ENCODE measurements at regions not wholly inside any gene's neighbourhood (a gene's known extent, or its start where the extent isn't known, plus 50 kb on each side); places are given as distances from the start of the nearest gene placed in this dataset.

- DNase-seq (ENCODE audit: low read depth, low spot score), result no peak
Measured at GRCh38 chr7:25843467-25843866, 308.5 kb upstream of the NFE2L3 start.

- DNase-seq (ENCODE audit: low read depth, low spot score), result no peak
Measured at GRCh38 chr7:25844102-25844870, 307.7 kb upstream of the NFE2L3 start.

GRCh38 chr7:25845464-25845863 is 306.5 kb upstream of the NFE2L3 start:
- no peak for DNase-seq (ENCODE audit: low read depth, low spot score)

- peak; percentile 92 for DNase-seq (ENCODE audit: low read depth, low spot score)
Measured at GRCh38 chr7:25846722-25847121, 305.3 kb upstream of the NFE2L3 start.

- no peak for DNase-seq (ENCODE audit: low read depth, low spot score)
Measured at GRCh38 chr7:25847336-25848070, 304.5 kb upstream of the NFE2L3 start.

- DNase-seq (ENCODE audit: low read depth, low spot score), result peak; percentile 83
Measured at GRCh38 chr7:25849500-25850184, 302.4 kb upstream of the NFE2L3 start.

- DNase-seq (ENCODE audit: low read depth, low spot score), result no peak
Measured at GRCh38 chr7:25850216-25850615, 301.8 kb upstream of the NFE2L3 start.

- DNase-seq (ENCODE audit: low read depth, low spot score), result no peak
Measured at GRCh38 chr7:25850735-25851134, 301.3 kb upstream of the NFE2L3 start.

GRCh38 chr7:25851332-25852210 is 300.4 kb upstream of the NFE2L3 start:
- DNase-seq (ENCODE audit: low read depth, low spot score), result peak; percentile 46

- DNase-seq (ENCODE audit: low read depth, low spot score), result no peak
Measured at GRCh38 chr7:25852211-25852938, 299.6 kb upstream of the NFE2L3 start.

- no peak for DNase-seq (ENCODE audit: low read depth, low spot score)
Measured at GRCh38 chr7:25852939-25853271, 299.1 kb upstream of the NFE2L3 start.

GRCh38 chr7:25853314-25853713 is 298.7 kb upstream of the NFE2L3 start:
- DNase-seq (ENCODE audit: low read depth, low spot score), result no peak

GRCh38 chr7:25854059-25854458 is 297.9 kb upstream of the NFE2L3 start:
- DNase-seq (ENCODE audit: low read depth, low spot score), result no peak

- DNase-seq (ENCODE audit: low read depth, low spot score), result peak; percentile 97
Measured at GRCh38 chr7:25854608-25855497, 297.1 kb upstream of the NFE2L3 start.

- no peak for DNase-seq (ENCODE audit: low read depth, low spot score)
Measured at GRCh38 chr7:25855854-25856782, 295.9 kb upstream of the NFE2L3 start.

GRCh38 chr7:25857376-25858067 is 294.5 kb upstream of the NFE2L3 start:
- DNase-seq (ENCODE audit: low read depth, low spot score), result no peak

GRCh38 chr7:25858200-25858524 is 293.8 kb upstream of the NFE2L3 start:
- DNase-seq (ENCODE audit: low read depth, low spot score), result no peak

All from brain pericyte (primary cell).